Urothelium cell line (cell line): ENCODE measurements at regions not wholly inside any gene's neighbourhood (a gene's known extent, or its start where the extent isn't known, plus 50 kb on each side); places are given as distances from the start of the nearest gene placed in this dataset.

Experiments
- DNase-seq: peaks from one replicate; pipeline ENCODE4 v3.0.0; 2011; ENCODE audit warnings: low spot score, mixed read lengths
- FAIRE-seq: peaks from 2 replicates; lab custom pipeline; 2011; peaks lifted over from hg19 to GRCh38; lab: Jason Lieb, UNC

GRCh38 chrX:96311366-96311765, 373.3 kb upstream of the DIAPH2 start:
- no peak for FAIRE-seq
- DNase-seq = no peak

DNA sequence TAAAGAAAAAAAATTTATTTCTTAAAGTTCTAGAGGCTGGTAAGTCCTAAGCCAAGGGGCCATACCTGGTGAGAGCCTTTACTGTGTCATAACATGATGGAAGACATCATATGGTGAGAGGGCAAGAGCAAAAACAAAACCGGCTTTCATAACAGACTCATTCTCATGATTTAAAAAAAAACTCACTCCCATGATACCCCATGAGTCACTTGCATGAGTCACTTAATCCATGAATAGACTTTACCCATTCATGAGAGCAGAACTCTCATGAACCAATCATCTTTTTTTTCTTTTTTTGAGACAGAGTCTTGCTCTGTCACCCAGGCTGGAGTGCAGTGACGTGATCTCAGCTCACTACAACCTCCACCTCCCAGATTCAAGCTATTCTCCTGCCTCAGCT, 369.7 kb upstream of the DIAPH2 start:
- DNase-seq (peak; percentile 20), FAIRE-seq (no peak)

- DNase-seq = no peak
- no peak for FAIRE-seq
Observed at GRCh38 chrX:96361844-96362243, 322.8 kb upstream of the DIAPH2 start.

GRCh38 chrX:96372313-96373046, 312.2 kb upstream of the DIAPH2 start:
- FAIRE-seq (no peak), DNase-seq (peak; percentile 43)

- DNase-seq (no peak), FAIRE-seq (no peak)
Observed at GRCh38 chrX:96373047-96373355, 311.6 kb upstream of the DIAPH2 start.

GRCh38 chrX:96376266-96376665, 308.4 kb upstream of the DIAPH2 start:
- DNase-seq = no peak
- no peak for FAIRE-seq

- FAIRE-seq = no peak
Observed at GRCh38 chrX:96379951-96380350, 304.7 kb upstream of the DIAPH2 start.

DNA sequence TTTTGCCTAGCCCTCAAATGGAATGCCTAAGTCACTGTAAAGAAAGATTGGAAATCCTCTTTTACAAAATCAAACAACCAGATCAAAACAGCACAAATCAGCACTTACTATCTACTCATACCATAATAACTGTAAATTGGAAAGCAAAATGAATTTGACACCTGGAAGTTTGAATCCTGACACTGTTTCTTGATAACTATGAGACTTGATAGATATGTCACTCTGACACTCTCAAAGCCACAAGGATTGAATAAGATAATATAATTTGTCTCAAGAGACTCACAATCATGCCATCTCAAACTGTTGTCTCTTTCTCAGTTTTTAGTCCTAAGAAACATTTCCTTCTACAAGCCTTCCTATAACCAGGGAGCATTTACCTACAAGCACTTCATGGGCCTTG, 302.6 kb upstream of the DIAPH2 start:
- DNase-seq (no peak), FAIRE-seq (no peak)

More at GRCh38 chrX:96379951-96380350, 304.7 kb upstream of the DIAPH2 start:
- DNase-seq = no peak

- FAIRE-seq = no peak
- DNase-seq = no peak
Observed at GRCh38 chrX:96383428-96383827, 301.2 kb upstream of the DIAPH2 start.

DNA sequence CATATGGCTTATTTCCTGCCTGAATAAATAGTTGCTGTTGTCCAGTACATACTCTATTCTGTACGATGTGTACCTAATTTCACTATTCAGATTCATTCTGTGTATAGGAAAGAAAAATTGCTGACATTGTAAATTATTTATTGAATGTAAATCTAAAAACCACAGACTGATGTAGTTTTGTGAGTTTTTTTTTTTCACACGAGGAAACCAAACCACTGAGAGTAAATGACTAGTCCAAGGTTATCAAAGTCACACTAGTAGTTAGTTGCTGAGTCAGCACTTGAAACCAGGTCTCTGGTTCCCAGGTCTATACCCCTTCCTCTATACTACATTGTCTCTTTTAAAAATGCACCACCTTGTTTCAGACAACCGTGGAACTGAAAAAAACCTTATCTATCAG, 298.3 kb upstream of the DIAPH2 start:
- DNase-seq = no peak
- no peak for FAIRE-seq

DNA sequence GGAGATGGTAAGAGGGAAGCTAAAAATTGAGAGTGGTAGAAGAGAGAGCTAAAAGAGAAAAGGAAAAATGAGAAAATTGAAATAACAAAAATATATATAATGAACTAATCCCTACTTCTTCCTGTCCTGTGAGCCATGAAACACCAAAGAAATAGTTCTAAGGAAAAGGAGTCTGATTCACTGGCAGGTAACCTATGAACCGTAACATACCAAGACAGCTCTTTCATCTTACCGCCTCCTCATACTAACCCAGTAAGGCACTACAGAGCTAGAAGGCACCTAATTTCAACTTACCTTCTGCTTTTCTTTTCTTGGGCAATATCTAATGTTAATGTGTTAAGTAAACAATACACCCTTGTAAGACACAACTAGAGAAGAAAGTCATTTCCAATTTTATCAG, 297.7 kb upstream of the DIAPH2 start:
- DNase-seq (no peak), FAIRE-seq (no peak)

DNA sequence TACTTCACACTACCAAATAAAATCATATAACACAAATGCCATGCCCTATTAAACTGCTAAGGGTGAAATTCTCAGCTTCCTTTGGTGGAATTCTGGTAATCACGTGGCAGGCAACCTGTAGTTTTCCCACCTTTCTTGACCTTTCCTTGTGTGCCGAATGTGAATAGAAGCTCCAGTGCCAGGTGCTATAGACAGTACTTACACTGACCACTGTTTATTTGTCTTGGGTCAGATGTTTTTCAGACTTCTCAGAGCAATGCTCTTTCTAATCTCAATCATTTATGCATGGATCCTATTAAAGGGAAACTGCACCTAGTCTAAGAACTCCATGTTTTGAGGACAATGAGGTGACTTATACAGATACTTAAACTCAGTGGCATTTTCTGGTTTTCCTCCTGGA, 296.8 kb upstream of the DIAPH2 start:
- FAIRE-seq = no peak
- no peak for DNase-seq

DNA sequence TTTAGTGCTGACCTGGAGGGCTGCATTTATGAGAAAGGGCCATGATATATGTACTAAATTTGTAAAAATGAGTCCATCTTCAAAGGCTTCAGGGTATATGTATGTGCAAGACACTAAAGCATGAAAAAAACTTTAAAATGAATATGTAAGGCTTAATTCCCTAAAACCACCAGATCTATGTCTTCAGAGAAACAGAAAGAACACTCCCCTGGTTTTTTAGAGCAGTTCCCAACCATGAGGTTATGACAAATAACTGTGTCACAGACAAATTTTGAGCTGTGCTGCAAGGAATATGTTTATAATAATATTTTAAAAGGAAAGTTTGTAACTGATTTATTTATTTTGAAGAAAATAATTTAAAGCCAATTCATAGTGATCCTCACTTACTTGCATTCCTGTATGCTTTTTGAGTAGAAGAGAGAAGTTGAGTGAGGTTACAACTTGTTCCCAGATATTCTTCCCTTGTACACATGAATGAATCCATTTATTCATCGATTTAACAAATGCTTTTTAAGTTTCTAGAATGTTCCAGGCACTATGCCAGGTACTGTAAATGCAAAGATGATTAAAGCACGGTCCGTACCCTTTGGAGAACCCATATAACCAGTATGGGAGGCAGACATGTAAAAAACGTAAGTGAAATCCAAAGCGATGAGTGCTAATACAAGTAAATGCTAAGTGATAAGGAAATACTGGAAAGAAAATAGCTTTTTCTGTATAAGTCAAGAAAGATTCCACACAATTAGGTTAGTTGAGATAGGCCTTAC, 295.2 kb upstream of the DIAPH2 start:
- FAIRE-seq = no peak
- no peak for DNase-seq

- no peak for FAIRE-seq
- DNase-seq = no peak
Observed at GRCh38 chrX:96394598-96394997, 290.0 kb upstream of the DIAPH2 start.

DNA sequence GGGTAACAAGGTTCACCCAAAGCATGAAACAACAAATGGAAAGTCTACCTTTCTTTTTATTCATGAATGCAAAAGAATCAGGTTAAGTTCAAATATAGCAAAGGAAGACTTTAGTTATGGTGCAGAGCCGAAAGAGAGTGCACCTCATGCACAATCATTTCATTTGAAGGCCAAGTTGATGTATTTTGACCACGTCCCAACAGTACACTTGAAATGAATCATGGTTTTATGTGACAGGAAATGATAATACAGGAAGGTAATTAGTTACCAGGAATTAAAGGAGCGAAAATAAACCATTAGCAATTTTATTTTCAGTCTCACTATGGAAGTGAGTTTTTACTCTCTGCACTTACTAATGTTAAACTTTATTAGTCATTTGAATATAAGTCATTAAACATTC, 281.2 kb upstream of the DIAPH2 start:
- FAIRE-seq (no peak), DNase-seq (no peak)

GRCh38 chrX:96405842-96406241, 278.8 kb upstream of the DIAPH2 start:
- no peak for FAIRE-seq
- DNase-seq = no peak

DNA sequence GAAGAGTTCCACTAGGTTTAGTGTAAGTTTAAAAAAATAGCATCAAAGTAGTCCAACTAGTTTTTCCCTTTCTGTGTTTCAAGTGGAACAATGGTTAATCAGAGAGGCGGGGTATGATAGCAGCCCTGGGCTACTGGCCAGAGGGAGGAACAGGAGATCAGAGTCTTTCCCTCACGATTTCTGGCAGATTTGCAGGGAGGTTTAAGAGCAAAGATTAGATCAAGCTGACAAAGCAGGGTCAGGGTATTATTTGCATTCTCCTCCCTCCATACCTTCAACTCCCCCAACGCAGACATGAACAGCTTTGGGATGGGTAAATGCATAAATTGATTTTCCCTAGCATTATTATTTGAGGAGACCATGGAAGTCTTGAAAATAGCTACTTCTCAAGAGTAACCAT, 277.6 kb upstream of the DIAPH2 start:
- FAIRE-seq = no peak
- DNase-seq = peak; percentile 4

- DNase-seq (peak; percentile 35), FAIRE-seq (no peak)
Observed at GRCh38 chrX:96407501-96407900, 277.1 kb upstream of the DIAPH2 start.

DNA sequence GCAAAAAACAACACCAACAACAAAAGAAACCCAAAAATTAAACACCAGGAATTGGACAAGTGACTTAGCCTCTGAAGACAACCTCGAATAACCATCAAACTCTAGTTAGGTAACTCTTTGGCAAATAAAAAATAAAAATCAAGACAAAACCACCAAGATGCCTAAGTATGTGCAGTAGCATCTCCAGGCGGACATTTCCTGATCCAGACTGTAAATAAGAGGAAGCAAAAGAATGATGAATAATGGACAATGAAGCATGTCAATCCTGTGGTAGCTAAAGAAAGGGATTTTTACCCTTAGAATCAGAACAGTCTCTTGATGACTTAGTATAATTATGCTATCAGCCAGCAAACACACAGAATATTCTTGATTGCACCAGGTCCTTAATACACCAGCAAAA, 276.7 kb upstream of the DIAPH2 start:
- no peak for DNase-seq
- no peak for FAIRE-seq

- FAIRE-seq (no peak), DNase-seq (no peak)
Observed at GRCh38 chrX:96410927-96411326, 273.7 kb upstream of the DIAPH2 start.

DNA sequence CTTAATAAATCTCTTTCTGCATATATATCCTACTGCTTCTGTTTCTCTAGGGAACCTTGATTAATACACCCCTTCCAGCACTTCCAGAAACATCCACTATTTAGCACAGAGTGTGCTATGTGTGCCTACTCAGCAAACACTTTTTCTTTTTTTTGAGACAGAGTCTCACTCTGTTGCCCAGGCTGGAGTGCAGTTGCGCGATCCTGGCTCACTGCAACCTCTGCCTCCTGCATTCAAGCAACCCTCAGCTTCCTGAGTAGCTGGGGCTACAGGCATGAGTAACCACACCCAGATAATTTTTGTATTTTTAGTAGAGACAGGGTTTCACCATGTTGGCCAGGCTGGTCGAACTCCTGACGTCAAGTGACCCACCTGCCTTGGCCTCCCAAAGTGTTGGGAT, 266.9 kb upstream of the DIAPH2 start:
- no peak for DNase-seq
- FAIRE-seq = no peak

DNA sequence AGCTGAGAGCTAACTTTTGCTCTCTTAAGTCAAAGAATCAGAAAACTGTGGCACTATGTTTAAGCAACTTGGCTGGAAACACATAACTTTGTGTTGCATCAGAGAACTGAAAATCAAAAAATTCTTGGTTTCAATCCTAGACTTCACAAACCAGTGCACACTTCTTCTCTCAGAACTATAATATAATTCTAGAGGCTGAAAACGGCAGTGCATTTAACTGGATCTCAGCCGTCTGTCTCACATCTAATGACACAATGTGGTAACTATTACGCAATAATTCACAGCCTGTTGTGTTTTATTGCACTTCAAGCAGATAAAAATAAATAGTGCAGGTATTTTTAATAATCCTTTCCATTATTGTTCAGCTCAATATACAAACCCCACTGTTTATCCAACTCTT, 260.6 kb upstream of the DIAPH2 start:
- DNase-seq = no peak
- FAIRE-seq = no peak

DNA sequence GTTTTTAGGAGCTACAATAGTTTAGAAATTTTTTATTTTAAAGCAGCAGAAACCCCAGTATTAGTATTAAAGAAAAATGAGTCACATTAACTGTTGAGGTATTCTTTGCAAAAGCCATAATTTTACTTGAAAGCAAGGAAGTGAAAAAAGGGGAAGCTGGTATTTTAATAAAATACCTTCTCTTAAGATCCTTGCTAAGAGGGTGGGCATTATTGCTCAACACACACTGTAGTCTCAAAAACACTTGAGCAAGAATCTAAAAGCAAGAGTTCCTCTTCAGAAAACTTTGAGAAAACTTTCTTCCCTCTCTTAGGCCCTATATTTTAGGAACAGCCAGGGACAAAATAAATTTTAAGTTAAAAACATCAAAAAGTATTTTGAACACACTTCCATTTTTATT, 259.4 kb upstream of the DIAPH2 start:
- no peak for FAIRE-seq
- DNase-seq = no peak
